BE2C (cell line): ENCODE measurements at regions not wholly inside any gene's neighbourhood (a gene's known extent, or its start where the extent isn't known, plus 50 kb on each side); places are given as distances from the start of the nearest gene placed in this dataset.

Experiments used
- DNase-seq: peaks from one replicate; pipeline ENCODE4 v3.0.0-alpha.2; 2020
- H3K27me3 ChIP-seq: fragments of 250-450 bp; sonication (Bioruptor Pico); 2 replicates; pipeline ENCODE4 v1.5.1; 2020; ENCODE audit warnings: mild to moderate bottlenecking
- H3K36me3 ChIP-seq: fragments of 250-450 bp; sonication (Bioruptor Pico); 2 replicates; pipeline ENCODE4 v1.5.1; 2020; ENCODE audit warnings: mild to moderate bottlenecking
- H3K4me1 ChIP-seq: fragments of 250-450 bp; sonication (Bioruptor Pico); 2 replicates; pipeline ENCODE4 v1.5.1; 2020
- H3K4me3 ChIP-seq: 2 replicates; pipeline ENCODE4 v1.5.1; 2011; ENCODE audit warnings: low read depth, low read length
- H3K9me3 ChIP-seq: fragments of 250-450 bp; sonication (Bioruptor Pico); 2 replicates; pipeline ENCODE4 v1.5.1; 2020
- CTCF ChIP-seq: IDR thresholded peaks from 2 replicates; pipeline ENCODE4 v1.5.1; 2012; ENCODE audit warnings: mild to moderate bottlenecking, low read depth, low read length

DNA sequence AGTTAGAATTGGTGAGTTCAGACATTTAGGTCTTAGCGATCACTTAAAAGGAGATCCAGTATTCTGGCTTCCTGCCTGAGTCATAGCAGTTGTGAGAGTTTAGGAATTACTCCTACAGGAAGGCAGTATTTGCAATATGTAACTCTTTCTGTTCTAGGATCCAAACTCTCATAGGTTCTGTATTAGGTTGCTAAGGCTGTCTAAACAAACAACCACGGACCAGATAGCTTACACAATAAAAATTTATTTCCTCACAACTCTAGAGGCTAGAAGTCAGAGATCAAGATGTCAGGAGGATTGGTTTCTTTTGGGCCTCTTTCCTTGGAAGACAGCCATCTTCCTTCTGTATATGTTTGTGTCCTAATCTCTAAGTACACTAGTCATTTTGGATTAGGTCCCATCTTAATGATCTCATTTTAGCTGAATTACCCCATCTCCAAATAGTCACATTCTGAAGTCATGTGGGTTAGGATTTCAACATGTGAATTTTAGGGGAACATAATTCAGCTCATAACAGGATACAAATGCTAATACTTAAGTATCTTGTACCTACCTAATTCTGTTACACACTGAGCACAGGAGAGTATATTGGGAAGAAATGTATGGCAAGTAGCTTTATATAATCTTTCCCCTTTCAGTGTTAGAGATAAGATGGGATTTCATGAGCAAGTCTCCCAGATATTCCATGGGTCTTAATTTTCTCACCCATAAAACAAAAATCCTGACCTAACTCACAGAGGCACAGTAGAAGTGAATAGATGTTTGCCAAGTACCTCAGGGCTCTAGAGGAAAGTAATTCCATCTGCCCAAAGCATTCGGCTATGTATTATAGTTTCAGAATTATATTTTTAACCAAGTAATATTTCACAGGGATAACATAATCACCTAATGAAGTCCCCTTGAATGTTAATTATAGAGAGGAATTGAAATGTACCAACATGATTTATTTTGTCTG lies 144.4 kb downstream of the PTBP2 start:
- Histone ChIP-seq H3K4me3 (no peak overlapping the region), H3K4me1 (no peaks in the 10 kb centered on the region), H3K36me3 (no peaks in the 10 kb centered on the region), H3K9me3 (no peaks in the 10 kb centered on the region), H3K27me3 (no peaks in the 10 kb centered on the region)
- DNase-seq, result no peak
- no peak for TF ChIP-seq CTCF

- Histone ChIP-seq H3K4me3 (no peak overlapping the region), H3K9me3 (peaks cover 2% of the 10 kb centered on the region; the same call in 1 of the 2 replicates), H3K36me3 (no peaks in the 10 kb centered on the region), H3K27me3 (no peaks in the 10 kb centered on the region), H3K4me1 (no peaks in the 10 kb centered on the region)
- no peak for DNase-seq
- peak; percentile 33; the same call in 1 of the 2 replicates for TF ChIP-seq CTCF
Measured at GRCh38 chr1:96872757-96873156, 151.2 kb downstream of the PTBP2 start.

DNA sequence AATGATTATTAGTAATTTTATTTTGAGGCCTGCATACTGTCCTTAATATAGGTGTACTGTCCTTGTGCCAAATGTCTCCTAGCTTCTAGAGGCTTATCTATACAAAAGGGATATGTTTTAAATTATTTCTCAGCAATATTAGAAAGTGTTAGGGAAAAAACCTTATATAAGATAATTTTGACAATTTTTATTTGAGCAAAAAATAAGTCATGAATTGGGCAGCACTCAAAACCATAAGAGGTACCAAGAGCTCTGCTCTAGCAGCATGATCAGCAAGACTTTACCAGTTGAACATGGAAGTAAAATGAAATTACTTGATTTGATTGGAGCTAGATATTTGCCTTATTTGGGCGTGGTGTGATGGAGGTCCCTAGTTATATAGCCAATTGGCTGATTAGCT lies 157.1 kb downstream of the PTBP2 start:
- H3K27me3 ChIP-seq, result no peaks in the 10 kb centered on the region
- H3K4me1 ChIP-seq, result no peaks in the 10 kb centered on the region
- H3K36me3 ChIP-seq, result no peaks in the 10 kb centered on the region
- H3K4me3 ChIP-seq, result no peak overlapping the region
- TF ChIP-seq CTCF, result no peak
- DNase-seq, result no peak
- no peaks in the 10 kb centered on the region for H3K9me3 ChIP-seq

DNA sequence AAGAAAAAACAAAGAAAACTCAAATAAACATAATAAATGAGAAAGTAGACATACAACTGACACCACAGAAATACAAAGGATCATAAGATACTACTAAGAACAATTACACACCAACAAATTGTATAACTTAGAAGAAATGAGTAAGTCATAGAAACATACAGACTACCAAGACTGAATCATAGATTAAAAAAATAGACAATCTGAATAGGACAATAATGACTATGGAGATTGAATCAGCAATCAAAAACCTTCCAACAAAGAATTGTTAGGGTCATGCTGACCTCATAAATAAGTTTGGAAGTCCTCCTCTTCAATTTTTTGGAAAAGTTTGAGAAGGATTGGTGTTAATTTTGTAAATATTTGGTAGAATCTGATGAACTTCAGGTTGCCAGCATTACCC lies 159.0 kb downstream of the PTBP2 start:
- H3K9me3 ChIP-seq, result no peaks in the 10 kb centered on the region
- H3K36me3 ChIP-seq, result no peaks in the 10 kb centered on the region
- no peaks in the 10 kb centered on the region for H3K4me1 ChIP-seq
- H3K4me3 ChIP-seq, result no peak overlapping the region
- no peaks in the 10 kb centered on the region for H3K27me3 ChIP-seq
- DNase-seq, result no peak
- TF ChIP-seq CTCF, result no peak

DNA sequence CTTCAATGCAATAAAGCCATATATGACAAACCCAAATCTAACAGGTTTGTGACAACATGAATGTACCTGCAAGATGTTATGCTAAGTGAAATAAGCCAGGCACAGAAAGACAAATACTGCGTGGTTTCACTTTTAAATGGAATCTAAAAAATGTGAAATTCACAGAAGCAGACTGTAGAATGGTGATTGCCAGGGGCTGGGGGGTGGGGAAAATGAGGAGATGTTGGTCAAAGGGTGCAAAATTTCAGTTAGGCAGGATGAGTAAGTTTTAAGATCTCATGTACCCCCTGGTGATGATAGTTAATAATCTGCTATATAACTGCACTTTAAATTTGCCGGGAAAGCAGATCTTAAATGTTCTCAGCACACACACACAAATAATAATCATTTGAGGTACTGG lies 160.5 kb downstream of the PTBP2 start:
- H3K4me1 ChIP-seq, result no peaks in the 10 kb centered on the region
- H3K36me3 ChIP-seq, result no peaks in the 10 kb centered on the region
- no peak for TF ChIP-seq CTCF
- no peak for DNase-seq
- no peak overlapping the region for H3K4me3 ChIP-seq
- H3K9me3 ChIP-seq, result no peaks in the 10 kb centered on the region
- no peaks in the 10 kb centered on the region for H3K27me3 ChIP-seq

- H3K27me3 ChIP-seq, result no peaks in the 10 kb centered on the region
- H3K4me1 ChIP-seq, result no peaks in the 10 kb centered on the region
- H3K36me3 ChIP-seq, result no peaks in the 10 kb centered on the region
- DNase-seq, result no peak
- no peaks in the 10 kb centered on the region for H3K9me3 ChIP-seq
- H3K4me3 ChIP-seq, result no peak overlapping the region
- no peak for TF ChIP-seq CTCF
Measured at GRCh38 chr1:96886474-96886873, 164.9 kb downstream of the PTBP2 start.
